Stimulated activated CD8-positive, alpha-beta memory T cell treated with anti-CD3 and anti-CD28 coated beads, Interleukin-15, amount 100 ng/mL, for 48 hours (primary cell): ENCODE measurements at regions not wholly inside any gene's neighbourhood (a gene's known extent, or its start where the extent isn't known, plus 50 kb on each side); places are given as distances from the start of the nearest gene placed in this dataset.

ENCODE experiments used
- DNase-seq, 2 donors: peaks; one replicate each; pipeline ENCODE4 v3.0.0-alpha.2; 2020; ENCODE audit warnings: low read depth in 2 of 2

GRCh38 chr2:136215908-136216472 lies 98.0 kb upstream of the CXCR4 start:
- DNase-seq, result no peak

DNA sequence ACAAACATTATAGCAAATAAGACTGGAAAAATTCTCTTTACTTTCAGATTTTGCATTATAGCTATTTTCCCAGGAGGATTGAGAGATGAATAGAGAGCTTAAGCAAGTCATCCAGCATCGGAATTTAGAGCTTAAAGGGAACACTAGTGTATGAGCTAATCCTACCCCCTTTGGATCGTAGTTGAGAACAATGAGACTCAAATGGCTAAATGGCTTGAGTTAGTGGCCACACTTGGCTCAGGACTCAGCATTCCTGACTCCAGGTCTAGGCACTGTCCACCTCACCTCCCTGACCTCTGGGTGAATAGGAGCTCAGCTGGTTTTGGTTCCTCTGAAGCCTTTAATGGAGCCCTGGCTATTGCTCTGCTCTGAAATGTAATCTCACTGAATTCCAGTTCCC lies 97.5 kb upstream of the CXCR4 start:
- DNase-seq, result no peak

DNA sequence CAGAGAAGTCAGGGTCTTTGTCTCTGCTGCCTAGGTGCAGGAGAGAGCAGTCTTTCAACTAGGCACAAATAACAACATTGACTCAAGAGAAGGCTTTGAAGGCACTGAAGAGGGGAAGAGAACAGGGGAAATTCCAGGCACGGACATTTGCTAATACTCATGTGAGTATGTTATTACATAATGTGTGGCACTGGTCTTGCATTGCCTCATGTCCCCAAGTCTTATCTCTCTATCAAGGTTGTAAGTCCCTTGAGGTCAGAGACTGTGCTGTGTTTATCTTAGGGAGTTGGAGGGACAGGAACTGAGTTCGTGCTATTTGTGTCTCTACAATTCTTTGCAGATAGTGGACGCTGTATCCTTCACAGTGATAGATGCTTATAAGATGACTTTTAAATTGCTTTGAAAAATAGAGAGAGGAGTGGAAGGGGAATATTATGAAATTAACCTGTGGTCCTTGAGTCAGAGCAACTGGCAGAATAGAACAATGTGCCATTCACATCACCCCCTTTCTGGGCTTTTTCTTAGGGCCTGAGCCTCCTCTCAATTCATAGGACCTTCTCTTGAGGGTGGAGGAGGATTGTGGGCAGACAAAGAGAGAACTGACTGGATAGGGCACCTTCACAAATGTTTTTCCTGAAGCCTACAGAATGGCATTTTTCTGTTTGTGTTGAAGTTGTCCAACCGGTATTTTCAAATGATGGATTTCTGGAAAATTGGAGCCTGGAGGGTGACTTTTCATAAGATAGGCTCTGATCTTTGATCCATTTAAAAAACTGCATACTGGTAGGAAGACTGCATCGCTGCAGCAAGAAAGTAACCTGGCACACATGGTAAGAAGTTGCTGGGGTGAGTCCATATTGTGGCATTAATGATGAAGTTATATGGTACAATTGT lies 96.6 kb upstream of the CXCR4 start:
- DNase-seq, result no peak

DNA sequence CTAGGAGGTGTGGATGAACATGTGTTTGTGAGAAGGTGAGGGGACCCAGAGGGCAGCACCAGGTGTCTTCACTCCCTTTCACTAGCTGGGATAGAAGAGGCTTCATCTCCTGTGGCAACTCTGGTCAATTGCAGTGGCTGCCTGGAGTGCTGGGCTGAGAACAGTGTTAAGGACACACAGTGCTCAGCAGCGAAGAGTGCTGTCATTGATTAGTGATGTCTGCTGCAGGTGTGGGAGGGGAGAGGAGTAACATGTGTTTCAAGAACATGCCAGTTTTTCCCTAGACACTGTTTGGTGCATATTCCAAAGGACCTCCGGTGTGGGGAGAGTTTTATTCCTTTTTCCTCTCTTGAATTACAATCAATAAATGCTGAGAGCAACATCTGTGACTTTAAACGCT lies 95.9 kb upstream of the CXCR4 start:
- DNase-seq, result no peak

- DNase-seq, result peak in 1 of 2 donors; percentile 18
Measured at GRCh38 chr2:136212426-136213378, 94.8 kb upstream of the CXCR4 start.

- DNase-seq, result no peak
Measured at GRCh38 chr2:136211701-136212100, 93.8 kb upstream of the CXCR4 start.

GRCh38 chr2:136210822-136211221 lies 92.9 kb upstream of the CXCR4 start:
- DNase-seq, result no peak

DNA sequence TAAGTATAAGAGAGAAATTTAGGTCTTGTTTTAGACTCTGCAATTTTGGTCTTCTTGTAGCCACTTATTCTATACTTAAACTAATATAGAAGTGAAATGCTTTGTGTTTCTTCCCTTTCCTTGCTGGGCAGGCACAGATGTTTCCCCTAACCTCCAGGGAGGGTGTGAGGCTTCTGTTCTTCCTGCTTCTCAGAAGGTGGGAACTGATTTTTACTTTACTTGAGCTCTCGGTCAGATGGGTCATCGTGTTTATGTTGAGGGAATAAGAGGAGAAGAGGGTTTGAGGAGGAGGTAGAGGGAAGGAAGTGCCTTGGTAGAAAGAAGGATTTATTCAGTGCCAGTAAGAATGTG lies 92.5 kb upstream of the CXCR4 start:
- DNase-seq, result no peak

- DNase-seq, result no peak
Measured at GRCh38 chr2:136209561-136210454, 91.9 kb upstream of the CXCR4 start.

GRCh38 chr2:136208682-136209420 lies 90.9 kb upstream of the CXCR4 start:
- no peak for DNase-seq

GRCh38 chr2:136207665-136208064 lies 89.7 kb upstream of the CXCR4 start:
- no peak for DNase-seq

DNA sequence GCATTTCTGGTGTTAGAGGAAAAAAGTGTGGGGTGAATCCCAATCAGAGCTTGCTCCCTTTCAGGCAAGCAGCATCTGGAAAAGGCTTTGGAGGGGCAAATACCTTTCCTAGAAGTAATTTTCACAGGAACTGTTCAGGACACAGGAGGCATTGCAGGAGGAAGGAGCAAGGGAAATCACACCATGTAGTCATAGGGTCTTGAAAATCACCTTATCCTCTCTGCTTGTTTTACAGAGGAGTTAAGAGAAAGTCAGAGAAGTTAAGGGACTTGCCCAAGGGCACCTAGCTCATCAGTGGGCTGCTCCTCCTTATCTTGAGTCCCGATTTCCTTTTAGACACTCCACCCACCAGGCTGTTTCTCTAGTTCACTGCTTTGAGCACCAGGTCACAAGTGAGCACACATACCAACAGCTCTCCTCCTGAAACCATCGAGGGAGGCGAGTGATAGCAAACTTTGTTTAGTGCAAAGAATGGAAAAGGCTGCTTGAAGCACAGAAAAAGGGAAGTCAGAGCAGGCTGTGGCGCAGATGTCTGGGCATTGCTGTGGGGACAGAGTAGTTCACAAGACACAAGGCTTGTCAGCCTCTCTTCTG lies 89.2 kb upstream of the CXCR4 start:
- no peak for DNase-seq

- peak in 1 of 2 donors; percentile 54 for DNase-seq
Measured at GRCh38 chr2:136206613-136207012, 88.7 kb upstream of the CXCR4 start.

DNA sequence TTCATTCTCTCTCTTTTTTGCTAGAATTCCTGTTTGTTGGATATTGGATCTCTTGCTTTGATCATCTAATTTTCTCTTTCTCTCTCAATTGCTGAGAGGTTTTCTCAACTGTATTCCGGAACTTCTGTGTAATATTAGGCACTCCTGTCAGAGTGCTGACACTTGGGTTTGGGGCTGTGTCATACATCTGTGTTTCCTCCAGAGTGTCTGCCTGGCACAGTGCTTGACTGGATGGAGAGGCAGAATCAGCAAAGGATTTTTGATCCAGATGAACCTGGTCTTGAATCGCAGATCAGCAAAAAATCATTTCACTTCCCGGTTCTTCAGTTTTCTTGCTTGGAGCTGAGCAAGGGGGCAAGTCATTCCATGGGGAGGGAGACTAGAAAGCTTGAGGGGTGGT lies 87.7 kb upstream of the CXCR4 start:
- DNase-seq, result no peak

GRCh38 chr2:136204971-136205370 lies 87.0 kb upstream of the CXCR4 start:
- DNase-seq, result no peak

- DNase-seq, result no peak
Measured at GRCh38 chr2:136195226-136195625, 77.3 kb upstream of the CXCR4 start.

DNA sequence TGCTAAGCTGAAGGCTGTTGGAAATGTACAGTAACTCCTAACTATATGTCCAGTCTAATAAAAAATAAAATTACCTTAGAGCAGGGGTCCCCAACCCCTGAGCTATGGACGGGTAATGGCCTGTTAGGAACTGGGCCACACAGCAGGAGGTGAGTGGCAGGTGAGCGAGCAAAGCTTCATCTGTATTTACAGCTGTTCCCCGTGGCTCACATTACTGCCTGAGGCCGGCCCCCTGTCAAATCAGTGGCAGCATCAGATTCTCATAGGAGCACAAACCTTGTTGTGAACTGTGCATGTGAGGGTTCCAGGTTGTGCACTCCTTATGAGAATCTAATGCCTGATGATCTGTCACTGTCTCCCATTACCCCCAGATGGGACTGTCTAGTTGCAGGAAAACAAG lies 73.1 kb upstream of the CXCR4 start:
- DNase-seq, result no peak

GRCh38 chr2:136189221-136189782 lies 71.4 kb upstream of the CXCR4 start:
- no peak for DNase-seq

DNA sequence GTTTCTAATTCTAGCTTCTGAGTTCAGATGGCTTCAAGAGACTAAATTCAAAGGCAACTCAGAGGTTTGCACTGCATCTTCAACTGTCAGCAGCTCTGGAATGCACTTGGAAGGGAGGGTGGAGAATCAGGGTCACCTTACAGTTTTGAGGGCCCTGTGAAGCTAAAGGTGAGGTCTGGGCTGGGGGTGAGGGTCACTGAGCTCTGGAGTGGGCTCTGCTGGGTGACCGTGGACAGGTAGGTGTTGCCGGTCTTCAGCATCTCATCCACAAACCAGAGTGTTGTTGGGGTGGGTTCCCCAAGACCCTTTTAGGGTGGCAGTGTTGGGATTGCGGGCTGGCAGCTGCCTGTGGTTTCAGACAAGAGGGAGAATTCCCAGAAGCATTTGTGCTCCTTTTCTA lies 70.1 kb upstream of the CXCR4 start:
- no peak for DNase-seq
